ENCODE measurements at regions not wholly inside any gene's neighbourhood (a gene's known extent, or its start where the extent isn't known, plus 50 kb on each side); places are given as distances from the start of the nearest gene placed in this dataset.

- no peaks in the 10 kb centered on the region for H3K4me1 ChIP-seq (ENCODE audit: control insufficient read depth in 1 of 2, insufficient read depth in 2 of 2, low read length in 2 of 2)
- H2AFZ ChIP-seq (ENCODE audit: insufficient read depth, low read depth, low read length, poor library complexity, severe bottlenecking): no peak overlapping the region
- intact Hi-C loops (cut with micrococcal nuclease): no loop called here
- H3K27ac ChIP-seq (ENCODE audit: low read depth in 1 of 2, low read length in 2 of 2): no peak overlapping the region
- H4K20me1 ChIP-seq (ENCODE audit: insufficient read depth, low read length): no peaks in the 10 kb centered on the region
- peaks cover 0 to 7% (median 3%) of the 10 kb centered on the region in 7 donors for H3K9me3 Mint-ChIP-seq
- no peaks in the 10 kb centered on the region for H3K79me2 ChIP-seq (ENCODE audit: insufficient read depth, low read length)
- H3K9ac ChIP-seq (ENCODE audit: insufficient read depth, low read length, poor library complexity, severe bottlenecking): no peak overlapping the region
- H3K4me3 Mint-ChIP-seq: no peak overlapping the region
- peaks cover 0 to 2% of the 10 kb centered on the region in 2 donors for H3K27me3 ChIP-seq (ENCODE audit: control insufficient read depth in 2 of 2, insufficient read depth in 2 of 2, low read length in 2 of 2)
- no peak overlapping the region for H3K4me2 ChIP-seq (replicated peaks; ENCODE audit: extremely low read depth, low read length, poor library complexity, severe bottlenecking)
- no peak for DNase-seq
- no peaks in the 10 kb centered on the region for H3K36me3 Mint-ChIP-seq
- no peak for TF ChIP-seq CTCF (IDR thresholded peaks at IDR 0.05)
- H3K27ac Mint-ChIP-seq: no peak overlapping the region
- H3K4me3 ChIP-seq (replicated peaks in 1 of 3; ENCODE audit: low read depth in 2 of 3, low read length in 3 of 3): no peak overlapping the region
- no peaks in the 10 kb centered on the region for H3K9me3 ChIP-seq (replicated peaks in 1 of 2; ENCODE audit: control insufficient read depth in 1 of 2, insufficient read depth in 1 of 2, low read length in 2 of 2)
- H3K4me1 Mint-ChIP-seq: no peaks in the 10 kb centered on the region
- no CpG with 5 or more reads among the region's 1 CpG for WGBS (ENCODE audit: insufficient coverage)
- H3K36me3 ChIP-seq (replicated peaks in 1 of 2; ENCODE audit: control insufficient read depth in 1 of 2, insufficient read depth in 2 of 2, low read length in 2 of 2): no peaks in the 10 kb centered on the region
- peaks cover 0 to 9% (median 0%) of the 10 kb centered on the region in 3 donors for H3K27me3 Mint-ChIP-seq (ENCODE audit: low read depth in 3 of 3)
These were observed 233.6 kb upstream of the DIPK2B start for GRCh38 chrX:45434231-45434630.

GRCh38 chrX:45428831-45429230, 228.2 kb upstream of the DIPK2B start:
- peaks cover 0 to 17% (median 0%) of the 10 kb centered on the region in 3 donors for H3K27me3 Mint-ChIP-seq (ENCODE audit: low read depth in 3 of 3)
- no peak overlapping the region for H2AFZ ChIP-seq (ENCODE audit: insufficient read depth, low read depth, low read length, poor library complexity, severe bottlenecking)
- H3K4me1 ChIP-seq (ENCODE audit: control insufficient read depth in 1 of 2, insufficient read depth in 2 of 2, low read length in 2 of 2): no peaks in the 10 kb centered on the region
- no peak overlapping the region for H3K27ac Mint-ChIP-seq
- H3K9me3 Mint-ChIP-seq: peaks cover 0 to 7% (median 3%) of the 10 kb centered on the region in 7 donors
- H3K4me3 ChIP-seq (replicated peaks in 1 of 3; ENCODE audit: low read depth in 2 of 3, low read length in 3 of 3): no peak overlapping the region
- peaks cover 0 to 2% of the 10 kb centered on the region in 2 donors for H3K27me3 ChIP-seq (ENCODE audit: control insufficient read depth in 2 of 2, insufficient read depth in 2 of 2, low read length in 2 of 2)
- H3K36me3 ChIP-seq (replicated peaks in 1 of 2; ENCODE audit: control insufficient read depth in 1 of 2, insufficient read depth in 2 of 2, low read length in 2 of 2): no peaks in the 10 kb centered on the region
- intact Hi-C loops (cut with micrococcal nuclease): no loop called here
- no peaks in the 10 kb centered on the region for H3K4me1 Mint-ChIP-seq
- no peak overlapping the region for H3K4me2 ChIP-seq (replicated peaks; ENCODE audit: extremely low read depth, low read length, poor library complexity, severe bottlenecking)
- no peak overlapping the region for H3K27ac ChIP-seq (ENCODE audit: low read depth in 1 of 2, low read length in 2 of 2)
- H3K36me3 Mint-ChIP-seq: no peaks in the 10 kb centered on the region
- DNase-seq: no peak
- no peak overlapping the region for H3K9ac ChIP-seq (ENCODE audit: insufficient read depth, low read length, poor library complexity, severe bottlenecking)
- no peak overlapping the region for H3K4me3 Mint-ChIP-seq
- H3K9me3 ChIP-seq (replicated peaks in 1 of 2; ENCODE audit: control insufficient read depth in 1 of 2, insufficient read depth in 1 of 2, low read length in 2 of 2): no peaks in the 10 kb centered on the region
- whole genome bisulfite sequencing (ENCODE audit: insufficient coverage): no CpG with 5 or more reads among the region's 2 CpGs
- H4K20me1 ChIP-seq (ENCODE audit: insufficient read depth, low read length): no peaks in the 10 kb centered on the region
- TF ChIP-seq CTCF (IDR thresholded peaks at IDR 0.05): no peak
- H3K79me2 ChIP-seq (ENCODE audit: insufficient read depth, low read length): no peaks in the 10 kb centered on the region
